ENCODE measurements at regions not wholly inside any gene's neighbourhood (a gene's known extent, or its start where the extent isn't known, plus 50 kb on each side); places are given as distances from the start of the nearest gene placed in this dataset.

DNA sequence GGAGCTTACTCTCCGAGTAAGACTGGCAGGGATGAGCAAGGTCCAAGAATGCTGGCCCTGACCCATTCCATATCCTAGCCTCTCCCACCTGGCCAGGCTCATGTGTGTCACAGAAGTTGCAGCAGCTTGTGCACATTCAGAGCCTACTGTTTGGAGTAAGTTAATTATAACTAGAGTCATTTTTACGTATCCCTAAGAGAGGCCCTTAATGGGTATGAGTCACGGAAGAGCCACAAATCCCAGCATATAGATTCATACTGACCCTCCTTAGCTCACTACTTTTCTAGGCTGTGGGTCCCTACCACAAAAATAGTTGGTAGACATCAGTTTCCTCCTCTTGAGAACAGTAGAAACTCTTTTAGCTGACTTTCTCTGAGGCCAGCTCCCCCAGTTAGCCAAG is 118.3 kb upstream of the FRG1 start:
- DNase-seq (ENCODE audit: low read depth), result no peak
- no peak overlapping the region for H3K4me3 ChIP-seq (ENCODE audit: low read depth, low read length)
- TF ChIP-seq, protein P1, sequence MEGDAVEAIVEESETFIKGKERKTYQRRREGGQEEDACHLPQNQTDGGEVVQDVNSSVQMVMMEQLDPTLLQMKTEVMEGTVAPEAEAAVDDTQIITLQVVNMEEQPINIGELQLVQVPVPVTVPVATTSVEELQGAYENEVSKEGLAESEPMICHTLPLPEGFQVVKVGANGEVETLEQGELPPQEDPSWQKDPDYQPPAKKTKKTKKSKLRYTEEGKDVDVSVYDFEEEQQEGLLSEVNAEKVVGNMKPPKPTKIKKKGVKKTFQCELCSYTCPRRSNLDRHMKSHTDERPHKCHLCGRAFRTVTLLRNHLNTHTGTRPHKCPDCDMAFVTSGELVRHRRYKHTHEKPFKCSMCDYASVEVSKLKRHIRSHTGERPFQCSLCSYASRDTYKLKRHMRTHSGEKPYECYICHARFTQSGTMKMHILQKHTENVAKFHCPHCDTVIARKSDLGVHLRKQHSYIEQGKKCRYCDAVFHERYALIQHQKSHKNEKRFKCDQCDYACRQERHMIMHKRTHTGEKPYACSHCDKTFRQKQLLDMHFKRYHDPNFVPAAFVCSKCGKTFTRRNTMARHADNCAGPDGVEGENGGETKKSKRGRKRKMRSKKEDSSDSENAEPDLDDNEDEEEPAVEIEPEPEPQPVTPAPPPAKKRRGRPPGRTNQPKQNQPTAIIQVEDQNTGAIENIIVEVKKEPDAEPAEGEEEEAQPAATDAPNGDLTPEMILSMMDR (IDR thresholded peaks at IDR 0.05; ENCODE audit: insufficient read depth, low read length), result no peak

DNA sequence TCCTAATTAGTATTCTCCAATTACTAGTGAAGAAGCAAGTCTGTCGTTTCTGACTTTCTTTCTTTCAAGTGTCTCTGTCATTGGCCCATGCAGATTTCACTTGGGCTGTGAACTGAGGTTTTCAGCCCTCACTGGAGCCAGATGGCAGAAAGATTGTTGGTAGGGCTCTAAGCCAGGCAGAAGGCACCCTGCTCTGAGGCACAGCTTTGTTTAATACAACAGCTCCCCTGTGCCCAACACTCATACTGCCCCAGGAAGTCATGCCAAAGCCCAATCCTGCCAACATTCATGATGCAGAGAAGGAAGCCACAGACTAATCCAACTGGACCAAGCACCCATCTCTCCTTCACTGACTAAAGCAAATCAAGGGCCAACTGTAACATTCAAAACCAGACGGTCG is 117.1 kb upstream of the FRG1 start:
- TF ChIP-seq, protein P1 (IDR thresholded peaks at IDR 0.05; ENCODE audit: insufficient read depth, low read length), result no peak
- DNase-seq (ENCODE audit: low read depth), result no peak
- no peak overlapping the region for H3K4me3 ChIP-seq (ENCODE audit: low read depth, low read length)

DNA sequence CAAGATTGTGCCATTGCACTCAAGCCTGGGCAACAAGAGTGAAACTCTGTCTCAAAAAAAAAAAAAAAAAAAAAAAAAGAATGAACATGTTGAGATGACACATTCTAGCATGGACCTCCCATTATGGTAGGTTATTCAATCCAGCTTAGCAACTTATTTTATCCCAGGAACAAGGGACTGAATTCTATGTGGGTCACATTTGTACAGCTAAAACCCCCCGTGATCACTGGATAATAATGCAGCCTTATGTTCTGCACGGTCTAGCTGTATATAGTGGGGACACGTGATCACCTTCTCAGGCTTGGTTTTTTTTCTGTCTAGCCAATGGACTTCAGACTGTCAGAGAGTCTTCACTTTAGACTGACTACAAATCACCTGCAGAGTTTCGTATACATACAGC is 115.2 kb upstream of the FRG1 start:
- TF ChIP-seq, protein P1 (IDR thresholded peaks at IDR 0.05; ENCODE audit: insufficient read depth, low read length), result no peak
- no peak for DNase-seq (ENCODE audit: low read depth)
- H3K4me3 ChIP-seq (ENCODE audit: low read depth, low read length), result no peak overlapping the region

DNA sequence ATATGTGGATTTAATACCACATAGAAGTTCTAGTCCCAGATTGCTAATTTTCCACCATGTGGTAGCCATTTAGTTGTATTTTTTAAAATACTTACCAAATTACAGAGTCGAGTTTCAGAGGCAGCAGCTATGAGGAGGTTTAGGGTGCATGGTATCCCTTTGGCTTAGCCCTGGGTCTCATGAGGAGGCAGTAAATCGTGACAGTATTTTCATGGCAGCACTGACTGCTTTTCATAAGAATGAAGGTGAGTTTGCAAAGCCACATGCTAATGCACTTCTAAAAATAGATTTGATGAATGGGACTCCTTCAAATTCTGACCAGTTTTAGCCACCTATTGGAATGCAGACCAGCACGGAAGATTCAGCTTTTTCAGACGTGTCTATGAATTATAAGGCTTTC is 114.0 kb upstream of the FRG1 start:
- no peak for DNase-seq (ENCODE audit: low read depth)
- H3K4me3 ChIP-seq (ENCODE audit: low read depth, low read length), result no peak overlapping the region
- TF ChIP-seq, protein P1 (IDR thresholded peaks at IDR 0.05; ENCODE audit: insufficient read depth, low read length), result no peak

DNA sequence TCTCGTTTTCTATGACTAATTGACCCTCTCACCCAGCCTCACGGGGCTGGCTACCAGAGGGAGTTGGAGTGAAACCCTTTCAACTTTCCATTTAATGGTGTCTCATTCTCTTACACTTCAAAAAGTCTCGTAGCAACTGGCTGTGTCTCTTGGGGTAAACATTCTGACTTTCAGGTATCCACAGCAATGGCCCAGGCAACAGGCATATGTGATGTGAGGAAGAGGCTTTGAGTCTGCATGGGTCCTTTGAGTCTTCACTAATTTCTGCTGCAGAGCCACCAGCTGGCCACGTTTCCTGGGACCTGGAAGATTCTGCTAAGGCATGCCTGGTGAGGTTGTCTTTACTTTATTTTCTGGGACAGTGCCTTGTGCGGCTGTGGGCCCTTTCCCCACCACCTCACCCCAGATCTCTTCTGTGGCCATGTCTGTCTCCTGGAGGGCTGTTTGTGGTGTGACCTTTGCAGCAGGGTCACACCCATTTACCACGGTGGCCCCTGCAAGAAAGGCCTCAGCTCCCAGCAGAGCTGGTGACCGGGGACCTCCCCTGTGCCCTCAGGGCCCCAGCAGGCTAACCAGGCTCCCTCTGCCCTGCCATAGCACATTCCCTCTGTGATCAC is 112.5 kb upstream of the FRG1 start:
- TF ChIP-seq, protein P1 (IDR thresholded peaks at IDR 0.05; ENCODE audit: insufficient read depth, low read length), result no peak
- DNase-seq (ENCODE audit: low read depth), result no peak
- H3K4me3 ChIP-seq (ENCODE audit: low read depth, low read length), result no peak overlapping the region

DNA sequence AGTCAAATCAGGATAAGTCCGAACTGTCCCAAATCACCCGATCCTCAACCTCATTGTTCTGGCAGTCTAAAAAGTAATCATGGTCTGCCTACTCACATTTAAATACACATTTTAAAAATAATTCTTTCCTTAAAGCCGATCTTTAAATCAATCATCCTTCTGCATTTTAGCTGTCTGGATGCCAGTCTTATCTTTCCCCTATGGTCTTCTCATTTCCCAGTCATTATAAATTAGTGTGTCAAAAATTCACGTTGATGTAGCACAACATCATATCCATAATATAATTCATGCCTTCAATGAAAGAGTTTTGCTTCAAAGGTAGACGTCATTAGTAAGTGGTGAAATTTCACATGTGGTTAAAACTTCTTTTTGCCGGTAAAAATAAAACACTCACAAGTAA is 108.1 kb upstream of the FRG1 start:
- H3K4me3 ChIP-seq (ENCODE audit: low read depth, low read length), result no peak overlapping the region
- TF ChIP-seq, protein P1 (IDR thresholded peaks at IDR 0.05; ENCODE audit: insufficient read depth, low read length), result no peak
- no peak for DNase-seq (ENCODE audit: low read depth)

DNA sequence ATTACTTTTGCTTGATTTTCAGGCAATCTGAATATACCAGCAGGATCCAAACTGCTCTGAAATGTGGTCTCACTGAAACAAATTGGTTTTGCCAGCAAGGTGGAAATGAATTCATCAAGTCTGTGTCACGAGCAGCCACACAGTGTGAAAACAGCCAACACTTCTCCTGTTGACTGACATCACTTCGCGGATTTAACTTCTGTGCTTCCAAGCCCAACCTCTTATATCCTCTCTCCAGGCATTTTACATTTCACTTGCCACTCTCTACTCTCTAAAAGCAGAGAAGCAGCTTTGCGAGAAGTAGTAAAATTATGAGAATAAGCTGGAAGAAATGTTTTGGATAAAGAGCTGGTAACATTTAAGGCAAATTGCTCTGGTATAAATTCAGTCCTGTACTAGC is 106.1 kb upstream of the FRG1 start:
- H3K4me3 ChIP-seq (ENCODE audit: low read depth, low read length), result no peak overlapping the region
- DNase-seq (ENCODE audit: low read depth), result no peak
- TF ChIP-seq, protein P1 (IDR thresholded peaks at IDR 0.05; ENCODE audit: insufficient read depth, low read length), result no peak
